ENCODE measurements at regions not wholly inside any gene's neighbourhood (a gene's known extent, or its start where the extent isn't known, plus 50 kb on each side); places are given as distances from the start of the nearest gene placed in this dataset.

- TF ChIP-seq CTCF (conservative IDR thresholded peaks at IDR 0.05; ENCODE audit: low read depth, low read length), result no peak
- no peak for TF ChIP-seq EZH2 (IDR thresholded peaks at IDR 0.05; ENCODE audit: borderline replicate concordance, low read depth, low read length, poor library complexity, severe bottlenecking)
Observed at GRCh38 chr13:56400774-56401173, 739.9 kb upstream of the PRR20A start.
